Neural progenitor cell (in vitro differentiated cells): ENCODE measurements at regions not wholly inside any gene's neighbourhood (a gene's known extent, or its start where the extent isn't known, plus 50 kb on each side); places are given as distances from the start of the nearest gene placed in this dataset.

Experiments
- CTCF ChIP-seq: fragments of 200-600 bp; sonication (generic); IDR thresholded peaks from 2 replicates; pipeline ENCODE4 v1.5.1; 2017; ENCODE audit warnings: antibody characterized with exemption, mild to moderate bottlenecking
- EZH2 ChIP-seq: fragments of 200-600 bp; sonication (generic); IDR thresholded peaks from 2 replicates; pipeline ENCODE4 v1.6.1; 2017; ENCODE audit warnings: antibody characterized with exemption, mild to moderate bottlenecking, moderate library complexity
- EZH2phosphoT487 ChIP-seq: fragments of 200-600 bp; sonication (generic); IDR thresholded peaks from 2 replicates; pipeline ENCODE4 v1.6.1; 2017; ENCODE audit warnings: antibody characterized with exemption

GRCh38 chr3:19799887-19800286 is 134.1 kb downstream of the EFHB start:
- TF ChIP-seq CTCF (no peak), EZH2phosphoT487 (no peak), EZH2 (no peak)
